ENCODE measurements at regions not wholly inside any gene's neighbourhood (a gene's known extent, or its start where the extent isn't known, plus 50 kb on each side); places are given as distances from the start of the nearest gene placed in this dataset.

DNA sequence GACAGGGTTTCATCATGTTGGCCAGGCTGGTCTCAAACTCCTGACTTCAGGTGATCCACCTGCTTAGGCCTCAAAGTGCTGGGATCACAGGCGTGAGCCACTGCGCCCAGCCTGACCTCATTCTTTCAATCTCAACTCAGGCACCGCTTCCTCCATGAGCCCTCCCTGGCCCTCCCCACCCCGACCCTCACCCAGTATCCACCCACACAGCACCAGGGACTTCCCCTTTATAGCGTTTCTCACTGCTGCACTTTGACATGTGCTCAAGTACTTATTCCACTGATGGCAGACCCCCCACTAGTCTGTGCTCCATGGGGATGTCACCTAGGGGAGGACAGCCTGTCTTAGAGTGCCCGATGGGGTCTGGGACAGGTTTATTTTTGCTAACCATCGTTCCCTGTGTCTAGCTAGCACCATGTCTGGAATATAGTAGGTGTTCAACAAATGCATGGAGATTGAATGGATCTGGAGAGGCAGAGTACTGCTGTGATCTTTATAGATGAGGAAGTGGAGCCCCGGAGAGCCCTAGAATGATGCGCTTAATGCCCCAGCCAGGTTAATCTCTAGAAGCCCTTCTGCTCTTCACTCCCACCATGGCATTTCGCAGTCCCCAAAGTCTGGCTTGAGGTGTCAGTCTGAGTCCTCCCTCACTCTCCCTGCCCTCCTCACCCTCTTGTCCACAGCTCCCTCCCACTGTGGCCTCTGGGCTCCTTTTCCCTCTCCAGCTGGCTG lies 258.8 kb downstream of the RPS24 start:
- ChIA-PET POLR2A (no interaction called here), CTCF (no interaction called here)
- no peak for DNase-seq (ENCODE audit: low read depth, low spot score)
- H3K4me3 ChIP-seq (ENCODE audit: low read depth, low read length) = no peak overlapping the region
- no peaks in the 10 kb centered on the region for H3K9me3 ChIP-seq (ENCODE audit: control insufficient read depth, insufficient read depth, low read length)
- TF ChIP-seq, protein P1, sequence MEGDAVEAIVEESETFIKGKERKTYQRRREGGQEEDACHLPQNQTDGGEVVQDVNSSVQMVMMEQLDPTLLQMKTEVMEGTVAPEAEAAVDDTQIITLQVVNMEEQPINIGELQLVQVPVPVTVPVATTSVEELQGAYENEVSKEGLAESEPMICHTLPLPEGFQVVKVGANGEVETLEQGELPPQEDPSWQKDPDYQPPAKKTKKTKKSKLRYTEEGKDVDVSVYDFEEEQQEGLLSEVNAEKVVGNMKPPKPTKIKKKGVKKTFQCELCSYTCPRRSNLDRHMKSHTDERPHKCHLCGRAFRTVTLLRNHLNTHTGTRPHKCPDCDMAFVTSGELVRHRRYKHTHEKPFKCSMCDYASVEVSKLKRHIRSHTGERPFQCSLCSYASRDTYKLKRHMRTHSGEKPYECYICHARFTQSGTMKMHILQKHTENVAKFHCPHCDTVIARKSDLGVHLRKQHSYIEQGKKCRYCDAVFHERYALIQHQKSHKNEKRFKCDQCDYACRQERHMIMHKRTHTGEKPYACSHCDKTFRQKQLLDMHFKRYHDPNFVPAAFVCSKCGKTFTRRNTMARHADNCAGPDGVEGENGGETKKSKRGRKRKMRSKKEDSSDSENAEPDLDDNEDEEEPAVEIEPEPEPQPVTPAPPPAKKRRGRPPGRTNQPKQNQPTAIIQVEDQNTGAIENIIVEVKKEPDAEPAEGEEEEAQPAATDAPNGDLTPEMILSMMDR (IDR thresholded peaks at IDR 0.05; ENCODE audit: low read depth, low read length) = no peak
- H3K27ac ChIP-seq (ENCODE audit: low read depth, low read length) = no peak overlapping the region
- peaks cover 5% of the 10 kb centered on the region for H3K27me3 ChIP-seq (ENCODE audit: control insufficient read depth, insufficient read depth, low read length)

DNA sequence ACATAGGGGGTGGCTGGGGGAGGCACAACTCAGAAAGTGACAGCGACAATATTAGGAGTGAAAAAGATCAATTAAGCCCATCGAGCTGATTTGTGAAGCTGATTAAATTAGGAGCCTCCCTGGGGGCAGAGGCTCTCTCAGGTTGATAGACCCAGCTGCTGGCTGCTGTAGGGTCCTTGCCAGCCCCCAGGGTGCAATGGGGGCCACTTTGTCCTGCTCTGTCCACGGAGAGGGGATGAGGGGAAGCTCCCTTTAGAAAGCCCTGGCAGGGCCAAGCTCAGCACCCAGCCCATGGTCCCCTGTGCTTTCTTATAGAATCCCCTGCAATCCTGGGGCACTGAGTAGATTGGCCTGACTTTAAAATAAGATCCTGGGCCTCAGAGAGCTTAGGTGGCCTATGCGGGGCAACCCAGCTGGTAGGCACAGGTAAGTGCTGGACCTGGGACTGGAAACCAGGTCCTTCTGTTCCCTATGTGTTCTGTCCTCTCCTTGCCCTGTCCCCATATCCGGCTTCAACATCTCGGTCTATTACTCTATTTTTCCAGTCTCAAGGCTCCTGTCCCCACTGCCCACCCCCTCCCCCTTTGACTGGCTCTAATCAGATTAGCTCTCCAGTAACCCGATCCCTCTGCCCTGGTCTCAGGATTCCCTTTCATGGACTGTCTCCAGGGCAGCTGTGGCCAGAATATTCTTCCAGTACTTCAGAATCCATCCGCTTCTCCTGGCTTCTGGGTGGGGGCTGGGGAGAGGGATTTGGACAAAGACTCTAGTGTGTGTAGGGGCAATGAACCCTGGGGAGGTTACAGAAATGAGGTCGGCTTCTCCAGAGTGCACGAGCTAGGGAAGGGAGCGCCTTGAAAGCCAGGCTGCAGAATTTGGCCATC lies 259.6 kb downstream of the RPS24 start:
- TF ChIP-seq, protein P1 (IDR thresholded peaks at IDR 0.05; ENCODE audit: low read depth, low read length) = no peak
- H3K9me3 ChIP-seq (ENCODE audit: control insufficient read depth, insufficient read depth, low read length) = no peaks in the 10 kb centered on the region
- POLR2A ChIA-PET = no interaction called here
- CTCF ChIA-PET = interaction anchor here (1.0 kb wide), 1 partner anchor 246 kb away, joined by 3 read pairs; no protein-coding TSS in a partner anchor
- no peak for DNase-seq (ENCODE audit: low read depth, low spot score)
- no peak overlapping the region for H3K4me3 ChIP-seq (ENCODE audit: low read depth, low read length)
- H3K27ac ChIP-seq (ENCODE audit: low read depth, low read length) = no peak overlapping the region
- H3K27me3 ChIP-seq (ENCODE audit: control insufficient read depth, insufficient read depth, low read length) = peaks cover 3% of the 10 kb centered on the region

DNA sequence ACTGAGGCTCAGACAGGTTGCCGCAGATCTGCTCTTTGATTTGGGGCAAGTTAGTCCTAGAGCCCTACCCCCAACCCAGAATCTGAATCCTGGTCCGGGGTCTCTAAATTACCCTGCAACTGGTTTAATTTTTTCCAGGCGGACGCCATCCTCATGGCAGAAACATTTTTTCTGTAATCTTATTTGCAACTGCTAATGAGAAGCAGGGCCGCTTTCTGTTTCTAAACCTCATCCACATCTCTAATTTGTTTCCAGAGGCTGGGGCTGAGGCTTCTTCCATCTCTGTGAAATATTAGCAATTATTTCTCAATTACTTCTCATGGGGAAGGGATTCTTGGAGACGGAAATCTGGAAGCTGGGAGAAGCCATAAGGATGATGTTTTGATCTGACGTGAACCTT lies 261.6 kb downstream of the RPS24 start:
- peaks cover 2% of the 10 kb centered on the region; the same call in 1 of the 2 replicates for H3K9me3 ChIP-seq (ENCODE audit: control insufficient read depth, insufficient read depth, low read length)
- H3K4me3 ChIP-seq (ENCODE audit: low read depth, low read length) = no peak overlapping the region
- POLR2A ChIA-PET = no interaction called here
- TF ChIP-seq, protein P1 (IDR thresholded peaks at IDR 0.05; ENCODE audit: low read depth, low read length) = no peak
- DNase-seq (ENCODE audit: low read depth, low spot score) = no peak
- CTCF ChIA-PET = interaction anchor here (0.6 kb wide), 1 partner anchor 78 kb away, joined by 6 read pairs; no protein-coding TSS in a partner anchor
- no peaks in the 10 kb centered on the region for H3K27me3 ChIP-seq (ENCODE audit: control insufficient read depth, insufficient read depth, low read length)
- H3K27ac ChIP-seq (ENCODE audit: low read depth, low read length) = no peak overlapping the region

DNA sequence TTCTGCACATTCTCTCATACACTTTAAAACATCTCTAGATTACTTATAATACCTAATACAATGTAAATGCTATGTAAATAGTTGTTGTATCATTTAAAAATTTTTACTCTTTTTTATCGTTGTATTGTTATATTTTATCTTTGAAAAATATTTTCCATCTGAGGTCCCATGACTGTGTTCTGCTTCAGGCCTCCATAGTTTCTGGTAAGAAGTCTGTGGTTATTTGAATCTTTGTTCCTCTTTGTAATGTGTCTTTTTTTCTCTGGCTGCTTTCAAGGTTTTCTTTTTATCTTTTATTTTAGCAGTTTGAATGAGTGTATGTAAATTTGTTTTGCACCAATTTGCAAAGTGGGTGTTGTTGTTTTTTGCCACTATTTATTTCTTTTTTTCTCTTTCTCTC lies 263.1 kb downstream of the RPS24 start:
- H3K27ac ChIP-seq (ENCODE audit: low read depth, low read length) = no peak overlapping the region
- no peaks in the 10 kb centered on the region for H3K27me3 ChIP-seq (ENCODE audit: control insufficient read depth, insufficient read depth, low read length)
- no peak overlapping the region for H3K4me3 ChIP-seq (ENCODE audit: low read depth, low read length)
- ChIA-PET CTCF (no interaction called here), POLR2A (no interaction called here)
- H3K9me3 ChIP-seq (ENCODE audit: control insufficient read depth, insufficient read depth, low read length) = peaks cover 6% of the 10 kb centered on the region
- TF ChIP-seq, protein P1 (IDR thresholded peaks at IDR 0.05; ENCODE audit: low read depth, low read length) = no peak
- DNase-seq (ENCODE audit: low read depth, low spot score) = no peak

DNA sequence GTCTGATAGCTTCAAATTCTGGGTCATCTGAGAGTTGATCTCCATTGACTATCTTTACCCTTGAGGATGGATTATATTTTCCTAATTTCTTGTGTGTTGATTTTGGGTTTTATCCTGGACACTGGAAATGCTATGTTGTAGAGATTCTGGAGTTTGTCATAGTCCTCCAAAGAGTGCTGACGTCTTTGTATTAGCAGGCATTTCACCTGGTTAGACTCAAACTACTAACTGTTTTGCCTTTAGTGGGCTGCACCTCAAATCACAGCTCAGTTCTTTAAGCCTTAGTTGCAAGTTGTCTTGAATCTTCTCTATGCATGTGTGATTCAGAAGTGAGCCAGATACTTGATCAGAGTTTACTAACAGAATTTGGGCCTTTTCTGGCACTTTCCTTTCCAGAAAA lies 264.3 kb downstream of the RPS24 start:
- Histone ChIP-seq H3K27me3 (ENCODE audit: control insufficient read depth, insufficient read depth, low read length) (no peaks in the 10 kb centered on the region), H3K4me3 (ENCODE audit: low read depth, low read length) (no peak overlapping the region), H3K27ac (ENCODE audit: low read depth, low read length) (no peak overlapping the region), H3K9me3 (ENCODE audit: control insufficient read depth, insufficient read depth, low read length) (peaks cover 6% of the 10 kb centered on the region)
- POLR2A ChIA-PET = no interaction called here
- DNase-seq (ENCODE audit: low read depth, low spot score) = no peak
- CTCF ChIA-PET = no interaction called here
- TF ChIP-seq, protein P1 (IDR thresholded peaks at IDR 0.05; ENCODE audit: low read depth, low read length) = no peak
